ENCODE measurements at regions not wholly inside any gene's neighbourhood (a gene's known extent, or its start where the extent isn't known, plus 50 kb on each side); places are given as distances from the start of the nearest gene placed in this dataset.

- H3K9me3 ChIP-seq (ENCODE audit: severe bottlenecking), result no peaks in the 10 kb centered on the region
- H3K27me3 ChIP-seq (ENCODE audit: insufficient read depth, poor library complexity, severe bottlenecking), result no peaks in the 10 kb centered on the region
- TF ChIP-seq CTCF (IDR thresholded peaks at IDR 0.05; ENCODE audit: poor library complexity, severe bottlenecking), result no peak
- no peak overlapping the region for H3K4me3 ChIP-seq (ENCODE audit: severe bottlenecking)
- H3K27ac ChIP-seq (ENCODE audit: poor library complexity, severe bottlenecking), result no peak overlapping the region
- no peaks in the 10 kb centered on the region for H3K36me3 ChIP-seq (ENCODE audit: low read depth)
- ATAC-seq (ENCODE audit: low read depth), result no peak
- H3K4me1 ChIP-seq (ENCODE audit: insufficient read depth, poor library complexity, severe bottlenecking), result no peaks in the 10 kb centered on the region
- no peak for DNase-seq (ENCODE audit: low spot score)
Measured at GRCh38 chr3:26428992-26429391, 193.6 kb upstream of the LRRC3B start.

- no peaks in the 10 kb centered on the region for H3K27me3 ChIP-seq (ENCODE audit: insufficient read depth, poor library complexity, severe bottlenecking)
- no peak for TF ChIP-seq CTCF (IDR thresholded peaks at IDR 0.05; ENCODE audit: poor library complexity, severe bottlenecking)
- DNase-seq (ENCODE audit: low spot score), result no peak
Measured at GRCh38 chr3:26437678-26438077, 184.9 kb upstream of the LRRC3B start.

GRCh38 chr3:26438325-26438940 lies 184.1 kb upstream of the LRRC3B start:
- H3K4me3 ChIP-seq (ENCODE audit: severe bottlenecking), result no peak overlapping the region
- no peak for DNase-seq (ENCODE audit: low spot score)
- no peak for TF ChIP-seq CTCF (IDR thresholded peaks at IDR 0.05; ENCODE audit: poor library complexity, severe bottlenecking)
- H3K27ac ChIP-seq (ENCODE audit: poor library complexity, severe bottlenecking), result no peak overlapping the region
- no peak for ATAC-seq (ENCODE audit: low read depth)
- no peaks in the 10 kb centered on the region for H3K36me3 ChIP-seq (ENCODE audit: low read depth)
- H3K9me3 ChIP-seq (ENCODE audit: severe bottlenecking), result peaks cover 3% of the 10 kb centered on the region
- H3K4me1 ChIP-seq (ENCODE audit: insufficient read depth, poor library complexity, severe bottlenecking), result no peaks in the 10 kb centered on the region
- H3K27me3 ChIP-seq (ENCODE audit: insufficient read depth, poor library complexity, severe bottlenecking), result no peaks in the 10 kb centered on the region

More at GRCh38 chr3:26437678-26438077, 184.9 kb upstream of the LRRC3B start:
- Histone ChIP-seq H3K27ac (ENCODE audit: poor library complexity, severe bottlenecking) (no peak overlapping the region), H3K9me3 (ENCODE audit: severe bottlenecking) (peaks cover 3% of the 10 kb centered on the region), H3K4me1 (ENCODE audit: insufficient read depth, poor library complexity, severe bottlenecking) (no peaks in the 10 kb centered on the region), H3K36me3 (ENCODE audit: low read depth) (no peaks in the 10 kb centered on the region), H3K4me3 (ENCODE audit: severe bottlenecking) (no peak overlapping the region)
- ATAC-seq (ENCODE audit: low read depth), result peak; percentile 72; the same call in 2 of the 3 replicates

- no peak overlapping the region for H3K4me3 ChIP-seq (ENCODE audit: severe bottlenecking)
- ATAC-seq (ENCODE audit: low read depth) (no peak), DNase-seq (ENCODE audit: low spot score) (no peak)
- H3K27me3 ChIP-seq (ENCODE audit: insufficient read depth, poor library complexity, severe bottlenecking), result no peaks in the 10 kb centered on the region
- peaks cover 4% of the 10 kb centered on the region for H3K9me3 ChIP-seq (ENCODE audit: severe bottlenecking)
- no peak for TF ChIP-seq CTCF (IDR thresholded peaks at IDR 0.05; ENCODE audit: poor library complexity, severe bottlenecking)
- H3K4me1 ChIP-seq (ENCODE audit: insufficient read depth, poor library complexity, severe bottlenecking), result no peaks in the 10 kb centered on the region
- no peaks in the 10 kb centered on the region for H3K36me3 ChIP-seq (ENCODE audit: low read depth)
- no peak overlapping the region for H3K27ac ChIP-seq (ENCODE audit: poor library complexity, severe bottlenecking)
Measured at GRCh38 chr3:26438981-26439884, 183.3 kb upstream of the LRRC3B start.
